Neural cell (in vitro differentiated cells): ENCODE measurements at regions not wholly inside any gene's neighbourhood (a gene's known extent, or its start where the extent isn't known, plus 50 kb on each side); places are given as distances from the start of the nearest gene placed in this dataset.

Source experiments
- small RNA-seq, 3 experiments: library from RNA; depleted of rRNA; stranded (forward); fragments of <200 nt; gene quantifications; one replicate each; pipeline ENCODE3, GENCODE V24; 2012

Small RNAs in the stretch of these regions (small RNA-seq; reads per million reads assigned to genes)
- 0 reads per million in 3 experiments for gene RNU6-493P
